NCI-H2029 treated with DMSO at 0.1 percent for 48 hours (cell line): ENCODE measurements at regions not wholly inside any gene's neighbourhood (a gene's known extent, or its start where the extent isn't known, plus 50 kb on each side); places are given as distances from the start of the nearest gene placed in this dataset.
"Not testable (repeated sequence)": the region's sequence is repeated elsewhere in the genome, so short reads cannot be mapped to it uniquely, and the experiment has no call there.

Source experiments
- DNase-seq: peaks from one replicate; lab custom pipeline; 2025; lab: John Stamatoyannopoulos, UW

DNA sequence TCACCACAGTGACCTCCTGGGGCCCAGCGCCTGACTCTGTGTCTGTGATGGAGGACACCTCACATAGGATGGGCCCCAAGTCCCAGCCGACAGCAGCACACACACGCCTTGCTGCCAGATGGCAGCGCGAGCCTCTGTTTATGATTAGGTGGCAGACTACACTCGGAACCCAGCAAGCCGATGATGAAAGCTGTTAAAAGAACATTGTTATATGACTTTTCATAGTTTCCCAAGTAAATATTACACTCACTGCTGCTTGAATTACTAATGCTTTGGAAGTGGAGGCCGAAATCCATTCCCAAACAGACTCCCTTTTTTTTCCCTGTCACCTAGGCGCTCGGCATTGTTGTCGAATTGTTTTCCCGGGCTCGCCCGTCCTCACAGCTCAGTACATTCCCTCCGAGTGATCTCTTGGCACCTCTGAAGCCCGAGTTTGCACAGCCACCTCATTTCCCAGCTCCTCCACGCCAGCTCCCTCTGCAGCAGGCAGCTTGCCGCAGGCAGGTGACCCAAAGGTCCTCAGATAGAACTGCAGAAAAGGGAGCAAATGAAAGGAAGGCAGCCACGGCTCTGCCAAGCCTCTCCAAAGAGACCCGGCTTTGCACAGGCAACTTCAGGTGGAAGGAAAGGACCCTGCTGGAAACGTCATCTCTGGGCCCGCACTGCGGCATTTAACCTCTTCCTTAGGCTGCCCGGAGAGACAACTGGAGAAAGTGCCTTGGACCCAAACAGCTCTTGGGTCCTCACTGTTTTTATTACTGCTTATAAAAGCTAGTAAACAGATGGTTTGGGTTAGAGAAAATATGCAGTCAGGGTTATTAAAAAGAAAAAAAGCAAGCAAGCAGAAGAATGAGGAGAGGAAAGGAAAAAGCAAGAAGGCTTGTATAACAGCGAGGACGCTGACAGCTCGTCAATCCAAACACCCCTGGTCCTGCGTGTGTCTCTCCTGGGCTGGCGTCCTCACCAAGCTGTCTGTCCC lies 72.2 kb upstream of the SLC25A33 start:
- no peak for DNase-seq

DNA sequence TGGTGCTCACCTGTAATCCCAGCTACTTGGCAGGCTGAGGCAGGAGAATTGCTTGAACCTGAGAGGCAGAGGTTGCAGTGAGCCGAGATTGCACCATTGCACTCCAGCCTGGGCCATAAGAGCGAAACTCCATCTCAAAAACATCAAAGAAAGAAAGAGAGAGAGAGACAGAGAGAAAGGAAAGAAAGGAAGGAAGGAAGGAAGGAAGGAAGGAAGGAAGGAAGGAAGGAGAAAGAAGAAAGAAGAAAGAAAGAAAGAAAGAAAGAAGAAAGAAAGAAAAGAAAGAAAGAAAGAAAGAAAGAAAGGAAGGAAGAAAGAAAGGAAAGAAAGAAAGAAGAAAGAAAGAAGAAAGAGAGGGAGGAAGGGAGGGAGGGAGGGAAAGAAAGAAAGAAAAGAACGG lies 69.4 kb upstream of the SLC25A33 start:
- DNase-seq = not testable (repeated sequence)

DNA sequence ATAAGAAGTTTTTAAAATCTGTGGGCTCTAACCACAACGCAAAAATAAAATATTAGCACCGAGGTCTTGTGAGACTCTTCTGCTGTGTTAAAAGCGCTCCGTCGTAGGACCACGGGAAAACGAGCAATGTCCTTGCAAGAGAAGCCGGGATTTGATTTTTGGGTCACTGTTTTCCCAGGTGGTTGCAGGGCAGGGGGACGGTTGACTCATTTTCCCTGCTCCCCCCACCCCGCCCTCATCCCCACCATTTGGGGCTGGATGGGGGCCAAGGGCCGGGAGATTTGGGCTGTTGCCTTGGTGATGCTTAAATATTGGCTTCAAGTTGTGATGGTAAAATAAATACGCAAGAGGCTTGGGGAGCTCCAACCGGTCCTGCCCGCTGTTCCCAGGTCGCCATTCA lies 67.6 kb upstream of the SLC25A33 start:
- no peak for DNase-seq

DNA sequence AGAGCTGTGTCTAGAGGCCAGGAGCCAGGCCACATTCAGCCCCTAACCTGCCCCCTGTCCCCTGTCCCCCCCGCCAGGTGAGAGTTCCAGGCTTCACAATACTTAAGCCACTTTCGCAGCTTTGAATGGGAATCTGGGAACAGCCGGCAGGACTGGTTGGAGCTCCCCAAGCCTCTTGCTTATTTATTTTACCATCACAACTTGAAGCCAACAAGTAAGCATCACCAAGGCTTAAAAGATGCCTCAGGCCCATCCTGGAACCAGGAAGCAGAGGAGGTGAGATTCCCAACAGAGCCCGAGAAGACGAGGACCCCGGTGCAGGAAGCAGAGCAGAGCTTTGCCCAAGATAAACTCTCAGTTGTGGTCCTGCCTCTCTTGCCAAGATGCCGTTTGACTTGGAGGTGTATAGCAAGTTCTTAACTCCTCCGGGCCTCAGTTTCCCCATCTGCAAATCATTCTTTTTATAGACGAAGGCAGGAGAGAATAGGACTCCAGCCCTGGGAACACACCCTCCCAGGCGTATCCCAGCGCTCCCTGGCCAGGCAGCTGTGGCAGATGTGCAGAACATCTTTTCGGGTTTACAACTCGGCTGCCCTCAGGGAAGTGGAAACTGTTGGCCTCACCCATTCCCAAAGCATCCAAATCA lies 66.8 kb upstream of the SLC25A33 start:
- DNase-seq = no peak

DNA sequence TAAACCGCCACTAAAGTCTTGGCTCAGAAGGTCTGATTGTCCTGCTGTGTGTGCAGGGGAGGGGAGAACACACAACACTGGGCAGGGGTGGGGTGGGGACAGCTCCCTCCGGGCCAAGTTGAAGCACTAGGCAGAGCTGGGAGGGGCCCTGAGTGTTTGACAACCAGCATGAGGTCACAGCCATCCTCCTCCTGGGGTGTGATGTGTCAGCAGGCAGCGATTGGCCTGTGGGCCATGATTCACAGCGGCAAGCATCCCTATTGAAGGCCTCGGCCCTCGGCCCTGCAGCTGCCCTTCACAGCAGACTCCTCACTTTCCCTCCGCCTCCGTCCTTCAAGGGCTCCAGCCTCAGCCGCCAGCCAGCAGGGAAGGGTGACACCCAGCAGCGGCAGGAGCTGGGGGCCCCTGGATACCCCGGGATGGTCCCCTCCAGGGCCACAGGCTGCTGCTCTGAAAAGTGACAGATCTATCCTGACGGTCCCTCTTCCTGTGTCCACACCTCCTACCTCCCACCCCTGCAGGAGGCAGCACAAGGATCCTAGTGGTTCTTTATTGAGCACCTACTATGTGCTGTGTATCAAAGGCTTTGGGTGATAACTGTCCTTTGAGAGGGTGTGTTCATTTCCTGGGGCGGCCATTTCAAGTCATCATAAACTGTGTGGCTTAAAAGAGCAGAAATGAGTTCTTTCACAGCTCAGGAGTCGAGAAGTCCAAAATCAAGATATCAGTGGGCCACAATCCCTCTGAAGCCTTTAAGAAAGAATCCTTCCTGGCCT lies 66.0 kb upstream of the SLC25A33 start:
- no peak for DNase-seq

DNA sequence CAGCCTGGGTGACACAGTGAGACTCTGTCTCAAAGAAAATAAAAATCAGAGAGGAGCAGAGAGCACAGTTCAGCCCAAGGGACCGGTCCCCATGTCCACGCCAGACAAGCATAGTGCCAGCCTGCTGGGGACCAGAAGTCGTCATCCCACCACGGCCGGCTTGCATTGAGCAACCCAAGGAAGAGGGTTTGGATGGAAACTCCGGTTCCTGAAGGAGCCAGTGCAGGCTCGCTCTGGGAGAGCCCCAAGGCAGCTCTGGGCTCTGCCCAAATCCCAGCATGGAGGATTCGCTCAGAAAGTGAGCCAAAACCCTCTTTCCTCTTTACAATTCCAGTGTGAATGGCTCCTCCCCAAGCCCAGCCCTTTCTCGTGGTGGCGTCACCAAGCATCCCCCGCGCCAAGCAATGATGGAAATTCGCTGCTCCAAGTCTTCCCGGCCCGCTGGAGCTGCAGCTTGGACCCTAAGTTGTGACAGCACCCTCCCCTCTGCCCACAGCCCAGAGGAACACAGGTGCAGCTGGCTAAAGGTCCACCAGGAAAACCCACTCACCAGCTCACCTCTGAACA lies 64.1 kb upstream of the SLC25A33 start:
- no peak for DNase-seq

DNA sequence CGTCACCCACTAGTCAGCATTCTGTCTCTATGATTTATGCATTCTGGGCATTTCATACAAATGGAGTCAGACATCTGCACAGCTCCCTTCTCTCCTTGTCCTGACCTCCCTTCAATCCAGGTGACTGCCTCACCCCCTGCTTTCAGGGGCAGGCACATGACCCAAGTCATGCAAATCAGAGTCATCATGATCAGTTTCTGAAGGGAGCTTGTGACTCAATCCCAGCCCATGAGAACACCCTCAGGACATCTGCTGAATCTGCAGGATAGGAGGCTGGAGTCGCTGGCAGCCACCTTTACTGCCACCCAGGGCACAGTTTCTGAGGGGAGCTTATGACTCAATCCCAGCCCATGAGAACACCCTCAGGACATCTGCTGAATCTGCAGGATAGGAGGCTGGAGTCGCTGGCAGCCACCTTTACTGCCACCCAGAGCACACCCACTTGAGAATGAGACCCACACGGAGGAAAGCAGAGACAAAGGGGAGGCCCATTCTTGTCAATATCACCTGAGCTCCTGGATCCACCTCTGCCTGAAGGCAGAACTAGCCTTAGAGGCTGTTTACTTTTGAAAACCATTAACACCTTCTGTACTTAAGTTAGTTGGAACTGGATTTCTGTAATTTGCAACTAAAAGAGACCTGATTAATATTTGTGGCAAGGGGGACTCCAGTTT lies 62.3 kb upstream of the SLC25A33 start:
- no peak for DNase-seq

DNA sequence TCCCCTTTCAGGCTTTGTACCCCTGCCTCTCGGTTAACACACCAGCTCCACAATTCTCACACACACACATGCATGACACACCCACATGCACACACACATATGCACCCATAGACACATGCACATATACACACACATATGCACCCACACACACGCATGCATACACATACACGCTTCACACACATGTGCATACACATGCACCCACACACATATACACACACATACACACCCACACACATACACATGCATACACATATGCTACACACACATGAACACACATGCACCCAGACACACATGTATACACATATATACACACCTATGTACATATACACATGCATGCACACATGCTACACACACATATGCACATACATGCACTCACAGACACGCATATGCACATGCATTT lies 61.7 kb upstream of the SLC25A33 start:
- DNase-seq = no peak

DNA sequence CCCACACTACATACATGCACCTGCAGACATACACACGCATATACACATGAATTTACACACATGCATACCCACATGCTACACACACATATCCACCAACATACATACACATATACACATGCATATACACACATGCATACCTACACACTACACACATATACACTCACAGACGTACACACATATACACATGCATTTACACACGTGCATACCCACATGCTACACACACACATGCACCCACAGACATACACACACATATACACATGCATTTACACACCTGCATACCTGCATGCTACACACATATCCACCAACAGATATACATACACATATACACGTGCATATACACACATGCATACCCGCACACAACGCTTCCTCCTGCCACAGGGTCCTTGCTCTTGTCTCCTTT lies 61.2 kb upstream of the SLC25A33 start:
- no peak for DNase-seq

DNA sequence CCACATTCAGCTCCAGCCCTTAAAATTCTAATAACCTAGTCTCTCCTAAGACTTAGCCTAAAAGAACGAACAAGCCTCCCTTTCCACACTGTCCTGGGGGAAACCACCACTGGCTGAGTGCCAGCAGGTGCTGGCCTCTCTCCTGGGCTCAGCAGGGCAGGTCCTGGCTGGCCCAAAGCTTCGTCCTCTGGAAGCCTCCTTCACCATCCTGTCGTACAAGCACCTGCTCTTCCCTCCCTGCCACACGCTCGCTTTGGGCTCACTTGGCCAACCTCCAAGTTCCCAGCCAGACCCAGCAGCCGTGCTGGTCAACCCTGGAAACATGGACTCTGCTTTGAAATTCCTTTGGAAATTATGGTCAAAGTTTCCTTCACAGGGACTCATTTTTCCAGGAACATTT lies 58.2 kb upstream of the SLC25A33 start:
- no peak for DNase-seq

DNA sequence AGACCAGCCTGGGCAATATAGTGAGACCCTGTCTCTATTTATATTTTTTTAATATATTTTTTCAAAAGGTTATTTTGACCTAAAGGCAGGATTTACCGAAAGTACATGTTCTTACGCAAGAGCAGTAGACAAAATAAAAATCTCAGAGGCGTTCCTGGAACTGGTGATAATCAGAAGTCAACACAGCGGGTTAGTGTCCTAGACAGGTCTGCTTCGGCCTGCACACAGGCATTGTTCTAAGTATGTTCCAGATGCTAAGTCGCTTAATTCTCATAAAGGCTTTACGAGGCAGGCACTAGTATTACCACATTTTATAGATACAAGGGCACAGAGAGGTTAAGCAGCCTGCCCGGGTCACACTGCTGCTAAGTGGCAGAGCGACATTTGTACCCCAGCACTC lies 56.9 kb upstream of the SLC25A33 start:
- DNase-seq = no peak

DNA sequence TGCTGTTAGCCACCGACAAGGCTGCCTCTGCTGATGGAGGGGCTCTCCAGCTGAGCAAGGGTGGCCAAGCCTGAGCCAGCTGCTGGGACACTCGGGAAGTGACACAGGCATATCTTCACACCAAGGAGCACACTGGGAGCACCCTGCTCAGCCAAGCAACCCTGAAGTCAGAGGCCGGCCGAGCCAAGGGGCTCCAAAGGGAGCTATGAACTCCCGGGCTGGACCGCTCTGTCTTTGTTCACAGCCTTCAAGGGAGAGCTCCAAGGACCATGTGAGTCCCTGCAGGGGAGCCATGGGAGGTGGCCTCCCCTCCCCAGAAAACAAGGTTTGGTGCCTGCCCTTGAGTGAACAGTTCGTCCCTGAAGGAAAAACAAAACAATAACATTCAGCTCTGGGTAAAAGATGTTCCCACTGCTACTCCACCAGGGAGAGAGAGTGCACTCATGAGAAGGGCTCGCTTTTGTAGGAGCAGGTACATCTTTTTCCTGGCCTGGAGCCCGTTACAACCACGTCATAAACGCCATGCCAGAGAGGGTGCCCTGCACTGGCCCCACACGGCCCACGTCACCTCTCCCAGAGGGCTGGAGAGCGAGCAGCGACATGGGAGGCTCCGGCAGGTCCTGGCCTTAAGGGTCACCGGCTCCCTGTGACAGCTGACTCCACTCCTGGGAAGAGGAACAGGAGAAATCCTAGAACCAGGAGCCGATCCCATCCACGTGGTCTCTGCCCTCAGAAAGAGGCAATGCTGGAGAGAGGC lies 56.3 kb upstream of the SLC25A33 start:
- DNase-seq = no peak

DNA sequence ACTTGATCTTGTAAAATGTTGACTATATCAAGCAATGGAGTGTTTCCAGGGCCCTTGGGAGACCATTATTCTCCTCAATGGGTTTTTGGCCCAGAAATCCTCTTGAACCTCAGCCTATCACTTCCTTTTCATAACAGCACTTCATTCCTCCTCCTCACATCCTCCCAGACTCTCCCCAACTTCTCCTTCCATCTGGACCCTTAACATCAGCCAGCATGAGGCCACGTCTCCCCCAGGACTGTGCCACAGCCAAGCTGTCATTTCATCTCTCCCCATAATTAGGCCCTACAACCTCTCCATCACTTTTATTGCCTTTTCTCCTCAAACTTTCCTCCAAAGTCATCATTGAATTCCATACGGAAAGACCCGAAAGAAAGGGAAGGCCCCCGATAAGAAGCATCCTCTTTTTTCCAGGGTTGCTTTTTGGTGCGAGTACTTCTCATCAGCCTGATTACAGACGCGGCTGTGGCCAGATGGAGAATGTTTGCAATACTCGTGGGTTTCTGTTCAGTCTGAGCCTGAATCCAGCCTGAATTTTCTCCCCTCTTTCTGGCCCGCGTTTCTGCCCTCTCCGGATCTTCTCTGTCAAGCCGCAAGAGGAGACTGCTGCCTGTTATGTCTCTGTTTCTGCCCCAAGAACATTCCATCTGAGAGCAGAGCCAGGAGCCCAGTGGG lies 52.7 kb upstream of the SLC25A33 start:
- DNase-seq = no peak
